HK-2 (cell line): ENCODE measurements at regions not wholly inside any gene's neighbourhood (a gene's known extent, or its start where the extent isn't known, plus 50 kb on each side); places are given as distances from the start of the nearest gene placed in this dataset.

Experiments used
- DNase-seq: peaks from one replicate; pipeline ENCODE4 v3.0.0-alpha.2; 2018; ENCODE audit not compliant: unreplicated experiment

- DNase-seq: no peak
Observed at GRCh38 chr1:76764638-76765454, 102.4 kb upstream of the ST6GALNAC5 start.

DNA sequence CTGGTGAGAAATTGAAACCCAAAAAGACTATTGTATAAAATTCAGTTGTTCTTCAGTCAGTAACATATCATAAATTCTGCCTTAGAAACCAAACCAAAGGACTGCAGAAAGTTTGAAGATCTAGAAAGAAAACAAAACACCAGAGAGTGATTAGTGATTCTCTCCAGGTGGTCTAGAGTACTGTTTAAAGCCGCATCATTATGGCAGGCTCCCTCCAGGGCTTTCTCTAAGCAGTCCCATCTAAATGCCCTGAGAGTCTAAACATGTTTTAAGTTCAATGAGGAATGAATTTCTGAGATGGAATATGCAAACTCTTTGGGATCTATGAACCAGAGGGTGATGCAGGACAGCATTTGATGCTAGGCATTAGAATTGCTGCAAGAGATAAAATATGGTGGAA is 100.9 kb upstream of the ST6GALNAC5 start:
- DNase-seq: no peak

- DNase-seq: no peak
Observed at GRCh38 chr1:76769911-76770310, 97.4 kb upstream of the ST6GALNAC5 start.

DNA sequence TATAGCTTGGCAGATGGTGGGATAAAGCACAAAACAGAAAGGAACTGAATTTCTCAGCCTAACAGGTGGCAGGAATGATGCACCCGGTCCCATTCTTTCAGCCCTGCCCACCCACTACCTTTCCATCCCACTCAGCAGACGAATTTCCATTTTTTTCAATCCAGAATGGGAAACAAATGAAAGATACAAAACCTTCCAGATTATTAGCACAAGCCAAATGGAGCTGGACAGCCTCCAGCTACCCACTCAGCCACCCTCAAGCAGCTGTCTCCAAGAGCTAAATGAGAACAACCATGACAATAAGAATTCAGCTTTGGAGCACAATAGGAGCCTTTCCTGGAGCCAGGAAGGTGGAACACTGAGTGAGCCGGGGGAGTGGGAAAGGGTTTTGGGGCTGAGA is 96.3 kb upstream of the ST6GALNAC5 start:
- no peak for DNase-seq

DNA sequence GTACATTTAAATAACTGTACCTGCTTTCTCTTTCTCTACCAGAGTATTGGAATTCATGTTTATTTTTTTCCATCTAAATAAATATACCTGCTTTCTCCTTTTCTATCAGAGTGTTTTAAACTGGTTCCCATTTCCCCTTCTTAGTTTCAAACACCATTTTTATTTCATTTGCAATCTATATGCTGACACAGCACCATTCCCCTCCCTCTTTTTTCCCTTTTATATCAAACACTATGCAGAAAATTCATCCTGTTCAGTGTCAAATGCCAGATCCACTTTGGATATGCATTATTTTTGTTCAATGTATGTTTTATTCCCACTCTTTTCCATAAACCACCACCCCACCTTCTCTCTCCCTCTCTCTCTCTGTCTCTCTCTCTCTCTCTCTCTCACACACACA is 85.8 kb upstream of the ST6GALNAC5 start:
- no peak for DNase-seq

DNA sequence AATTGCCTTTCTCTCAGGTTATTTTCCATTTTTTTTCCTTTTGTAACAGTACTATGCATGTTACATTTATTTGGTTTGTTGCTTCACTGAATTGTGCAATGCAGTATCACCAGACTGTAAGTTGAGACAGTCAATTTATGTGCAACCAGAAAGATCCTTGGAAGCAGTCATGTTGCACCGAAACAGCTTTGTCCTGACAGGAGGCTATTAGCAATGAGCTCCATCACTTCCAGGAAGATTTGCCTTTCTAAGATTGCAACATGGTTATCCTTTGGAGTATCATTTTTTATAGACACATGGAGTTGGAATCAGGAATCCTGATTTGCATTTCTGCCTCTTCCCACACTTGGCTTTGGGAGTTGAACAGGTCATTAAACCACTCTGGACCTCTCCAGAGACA is 84.5 kb upstream of the ST6GALNAC5 start:
- DNase-seq: no peak

GRCh38 chr1:76784502-76784901 is 82.8 kb upstream of the ST6GALNAC5 start:
- no peak for DNase-seq

DNA sequence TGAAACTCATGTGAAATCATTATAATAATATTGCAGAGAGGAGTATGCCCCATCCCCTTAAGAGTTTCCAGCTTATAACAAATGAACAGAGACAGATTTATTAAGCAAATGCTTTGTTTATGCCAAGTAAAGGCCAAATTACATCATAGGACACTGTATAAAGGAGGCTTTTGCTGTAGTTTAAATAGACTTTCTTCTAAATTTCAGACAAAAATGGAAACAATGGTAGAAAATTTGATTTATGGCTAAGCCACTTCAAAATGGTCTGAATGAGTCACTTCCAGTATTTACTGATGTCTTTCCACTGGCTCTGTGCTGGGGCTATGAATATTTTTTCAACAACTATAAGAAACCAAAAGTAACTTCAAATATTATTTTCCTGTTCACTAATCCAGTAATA is 81.1 kb upstream of the ST6GALNAC5 start:
- DNase-seq: no peak

- no peak for DNase-seq
Observed at GRCh38 chr1:76793594-76793993, 73.7 kb upstream of the ST6GALNAC5 start.

DNA sequence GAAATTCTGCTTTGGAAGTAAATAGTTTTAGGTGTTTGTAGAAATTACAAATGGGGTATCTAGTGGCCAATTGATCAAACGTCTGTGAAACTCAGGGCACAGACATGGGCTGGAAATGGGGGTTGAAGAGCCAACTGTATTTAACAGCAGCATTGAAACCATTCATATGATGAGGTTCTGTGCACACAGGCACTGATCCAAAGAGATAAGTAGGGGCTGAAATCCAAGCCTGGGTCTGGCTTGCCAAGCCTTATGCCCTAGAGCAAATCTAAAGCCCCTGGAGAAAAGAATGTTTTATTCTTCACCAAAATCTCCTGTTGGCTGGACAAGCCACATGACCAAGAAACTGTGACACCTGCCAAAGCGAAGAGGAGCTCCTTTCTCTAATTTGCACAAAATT is 67.6 kb upstream of the ST6GALNAC5 start:
- no peak for DNase-seq

DNA sequence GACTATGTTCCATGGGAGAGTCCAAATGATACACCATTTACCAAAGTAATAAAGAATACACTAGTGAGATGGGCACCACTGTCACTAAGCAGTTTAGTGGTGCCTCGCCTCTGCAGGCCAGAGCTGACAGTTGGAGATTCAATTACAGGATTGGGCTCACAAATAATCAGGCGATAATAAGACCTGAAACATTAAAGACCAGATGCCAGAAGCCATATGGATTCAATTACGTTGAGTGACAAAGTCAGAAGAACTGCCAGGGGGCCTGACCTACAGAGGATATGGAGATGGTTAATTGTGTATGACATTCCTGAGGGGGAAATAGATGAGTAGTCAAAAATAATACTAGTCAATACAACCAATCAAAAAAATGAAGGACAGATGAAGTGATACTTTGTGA is 65.2 kb upstream of the ST6GALNAC5 start:
- DNase-seq: no peak

DNA sequence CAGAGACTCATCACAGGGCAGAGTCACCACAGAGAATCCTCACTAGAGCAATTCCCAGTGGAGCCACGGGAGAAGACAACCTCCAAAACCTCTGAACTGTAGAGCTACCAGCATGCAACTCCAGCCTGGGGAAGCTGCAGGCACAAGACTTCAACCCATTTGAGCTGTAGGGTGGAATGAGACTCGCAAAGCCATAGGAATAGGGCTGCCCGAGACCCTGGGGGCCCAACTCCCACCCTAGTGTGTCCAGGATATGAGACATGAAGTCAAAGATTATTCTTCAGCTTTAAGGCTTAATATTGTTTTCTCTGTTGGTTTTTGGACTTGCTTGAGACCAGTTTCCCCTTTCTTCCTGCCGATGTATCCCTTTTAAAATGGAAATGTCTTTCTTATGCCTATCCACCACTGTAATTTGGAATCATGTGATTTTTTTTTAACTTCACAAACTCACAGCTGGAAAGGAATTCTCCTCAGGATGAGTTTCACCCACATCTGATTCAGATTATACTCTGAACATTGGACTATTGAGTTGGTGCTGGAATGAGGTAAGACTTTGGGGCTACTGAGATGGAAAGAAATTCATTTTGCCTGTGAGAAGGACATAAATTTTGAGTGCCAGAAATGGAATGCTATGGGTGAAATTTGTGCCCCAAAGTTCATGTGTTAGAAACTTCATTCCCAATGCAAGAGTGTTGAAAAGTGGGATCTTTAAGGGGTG is 59.6 kb upstream of the ST6GALNAC5 start:
- DNase-seq: no peak
